Psoas muscle (tissue), 7 donors: ENCODE measurements at regions not wholly inside any gene's neighbourhood (a gene's known extent, or its start where the extent isn't known, plus 50 kb on each side); places are given as distances from the start of the nearest gene placed in this dataset.
"Not testable (repeated sequence)": the region's sequence is repeated elsewhere in the genome, so short reads cannot be mapped to it uniquely, and the experiment has no call there.

Experiments
- ATAC-seq, 4 donors: fragments of 200-7000 bp; cut with Tn5 transposase; one replicate each; pipeline ENCODE4 v1.9.1; 2020; ENCODE audit warnings: moderate library complexity in 3 of 4, mild to moderate bottlenecking in 2 of 4
- DNase-seq, 2 donors: peaks; one replicate each; pipeline ENCODE4 v3.0.0-alpha.2; 2020
- H3K27ac ChIP-seq: fragments of 200-600 bp; one replicate; pipeline ENCODE4 v1.8.0; 2022
- H3K27me3 ChIP-seq, 3 donors: fragments of 200-600 bp in 1 of 3; one replicate each; pipeline versions ENCODE4 v1.6.1 to v1.8.0; 2013 to 2022; ENCODE audit warnings: low read length in 2 of 3, mild to moderate bottlenecking in 2 of 3, moderate library complexity in 1 of 3; ENCODE audit not compliant: insufficient read depth in 3 of 3
- H3K36me3 ChIP-seq, 2 donors: fragments of 200-600 bp in 1 of 2; one replicate each; pipeline versions ENCODE4 v1.6.1 to v1.8.0; 2013 to 2022; ENCODE audit warnings: low read depth in 1 of 2, mild to moderate bottlenecking in 1 of 2, moderate library complexity in 1 of 2; ENCODE audit not compliant: insufficient read depth in 1 of 2
- H3K4me1 ChIP-seq: fragments of 200-600 bp; one replicate; pipeline ENCODE4 v1.8.0; 2022
- H3K4me3 ChIP-seq: fragments of 200-600 bp; one replicate; pipeline ENCODE4 v1.8.0; 2022; ENCODE audit warnings: mild to moderate bottlenecking
- H3K9me3 ChIP-seq: fragments of 200-600 bp; one replicate; pipeline ENCODE4 v1.8.0; 2022
- CTCF ChIP-seq: fragments of 200-600 bp; IDR thresholded peaks from one replicate; pipeline ENCODE4 v1.8.0; 2022; ENCODE audit warnings: antibody characterized with exemption
- WGBS, 3 donors: extraction: QIAGEN DNeasy Blood & Tissue Kit; methylation state at CpG; one replicate each; pipeline versions ENCODE4 v1.1.6 to v1.1.7; 2013; 5-methylcytosine and 5-hydroxymethylcytosine counted together
- intact Hi-C, 2 donors: fragments of 100-400 bp; cut with DNase I; formaldehyde crosslinking; loops; one replicate each; pipeline versions ENCODE4 v1.11.0 to v1.14.2; 2022
- donor health status: healthy with polysubstance abuse.
- donor health status: DM: no; HTN: no; CAD: no; lungs with moderate emphysema.
- donor health status: Bipolar disorder and iron deficiency.
- donor health status: healthy.
- donor health status: DM: yes; HTN: yes; CAD: no.
- donor health status: DM: no; HTN: no; CAD: no.
- donor health status: DM: yes; HTN: yes; CAD: no.

DNA sequence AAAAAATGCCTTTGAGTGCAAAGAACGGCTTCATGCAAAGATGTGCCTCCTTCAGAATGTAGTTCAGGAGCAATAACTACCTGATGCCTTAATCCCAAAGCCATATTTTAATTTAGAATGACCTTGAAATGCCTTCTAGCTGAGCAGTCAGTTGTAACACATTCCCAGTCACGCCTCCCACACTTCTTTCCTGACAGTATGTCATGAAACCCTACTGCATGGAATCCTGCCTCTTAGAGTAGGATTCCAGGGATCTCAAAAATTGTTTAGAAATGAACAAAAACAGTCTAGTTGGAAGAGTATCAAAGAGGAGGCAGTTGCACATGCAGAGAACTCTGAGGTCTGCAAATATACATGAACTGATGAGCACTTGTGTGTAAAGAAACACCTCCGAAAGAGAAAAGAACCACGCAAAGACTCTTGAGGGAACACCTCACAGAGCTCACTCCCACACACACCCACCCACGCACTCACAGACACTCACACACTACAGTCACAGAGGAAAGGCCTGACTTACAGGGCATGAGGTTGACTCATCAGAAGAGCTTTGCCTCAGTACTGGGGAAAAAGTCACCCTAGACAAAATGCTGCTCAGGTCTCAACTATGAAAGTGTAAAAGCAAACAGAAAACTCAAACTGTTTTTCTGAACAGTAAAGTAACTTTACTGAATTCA, 77.4 kb downstream of the GGTLC2 start:
- DNase-seq (no peak), ATAC-seq (no peak)
- Histone ChIP-seq H3K27me3 (peaks cover 0 to 8% (median 0%) of the 10 kb centered on the region in 3 donors), H3K4me3 (no peak overlapping the region), H3K27ac (no peak overlapping the region), H3K36me3 (no peaks in the 10 kb centered on the region), H3K4me1 (no peaks in the 10 kb centered on the region), H3K9me3 (no peaks in the 10 kb centered on the region)
- intact Hi-C loops: no loop called here
- no peak for TF ChIP-seq CTCF
- WGBS, 3 donors: 78 to 83% (median 81%) methylated on average over 5 of the region's 5 CpGs

GRCh38 chr22:22728382-22728781, 84.0 kb downstream of the GGTLC2 start:
- Histone ChIP-seq H3K27ac (no peak overlapping the region), H3K4me1 (no peaks in the 10 kb centered on the region), H3K27me3 (peaks cover 0 to 7% (median 0%) of the 10 kb centered on the region in 3 donors), H3K36me3 (no peaks in the 10 kb centered on the region), H3K9me3 (no peaks in the 10 kb centered on the region), H3K4me3 (no peak overlapping the region)
- WGBS, 3 donors: 82 to 89% (median 86%) methylated on average over 5 of the region's 5 CpGs
- DNase-seq (no peak), ATAC-seq (no peak)
- no peak for TF ChIP-seq CTCF
- intact Hi-C loops: no loop called here

DNA sequence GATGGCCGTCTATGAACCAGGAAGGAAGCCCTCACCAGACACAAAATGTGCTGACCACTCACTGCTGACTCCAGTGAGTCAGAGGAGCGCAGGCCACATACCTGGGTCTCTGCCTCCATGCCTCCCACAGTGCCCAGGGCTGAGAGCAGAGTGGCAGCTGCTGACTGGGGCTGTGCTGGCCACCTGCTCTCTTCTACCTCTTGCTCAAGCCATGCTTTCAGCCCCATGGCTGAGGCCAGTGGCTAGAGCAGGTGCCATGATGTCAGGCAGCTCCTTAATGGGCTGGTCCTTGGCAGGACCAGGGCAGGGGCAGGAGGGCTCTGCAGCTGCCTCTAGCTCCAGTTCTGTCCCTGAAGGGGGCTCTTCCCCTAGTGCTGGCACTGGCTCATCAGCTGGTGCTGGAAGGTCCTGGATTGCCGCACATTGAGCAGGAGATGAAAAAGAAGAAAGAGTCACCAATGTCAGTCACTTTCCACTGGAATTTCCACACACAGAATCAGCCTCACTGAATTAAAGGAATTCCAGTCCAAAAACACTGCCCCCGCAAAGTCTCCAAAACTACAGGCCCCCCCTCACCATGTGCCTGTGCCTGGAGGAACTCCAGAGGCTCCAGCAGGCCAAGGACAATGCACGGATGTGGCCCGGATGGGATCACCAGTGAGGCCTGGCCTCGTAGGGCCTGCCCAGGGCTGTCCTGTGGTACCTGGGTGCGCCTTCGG, 86.4 kb downstream of the GGTLC2 start:
- H3K4me3 ChIP-seq: no peak overlapping the region
- 64 to 72% (median 69%) methylated on average over 9 of the region's 9 CpGs for WGBS, 3 donors
- no peak for ATAC-seq
- H3K27me3 ChIP-seq: peaks cover 0 to 7% (median 0%) of the 10 kb centered on the region in 3 donors
- no peaks in the 10 kb centered on the region for H3K4me1 ChIP-seq
- TF ChIP-seq CTCF: no peak
- H3K9me3 ChIP-seq: no peaks in the 10 kb centered on the region
- intact Hi-C loops: no loop called here
- H3K36me3 ChIP-seq: no peaks in the 10 kb centered on the region
- H3K27ac ChIP-seq: no peak overlapping the region
- no peak for DNase-seq

GRCh38 chr22:22731374-22731676, 86.9 kb downstream of the GGTLC2 start:
- H3K4me1 ChIP-seq: no peaks in the 10 kb centered on the region
- intact Hi-C loops: no loop called here
- DNase-seq: no peak

DNA sequence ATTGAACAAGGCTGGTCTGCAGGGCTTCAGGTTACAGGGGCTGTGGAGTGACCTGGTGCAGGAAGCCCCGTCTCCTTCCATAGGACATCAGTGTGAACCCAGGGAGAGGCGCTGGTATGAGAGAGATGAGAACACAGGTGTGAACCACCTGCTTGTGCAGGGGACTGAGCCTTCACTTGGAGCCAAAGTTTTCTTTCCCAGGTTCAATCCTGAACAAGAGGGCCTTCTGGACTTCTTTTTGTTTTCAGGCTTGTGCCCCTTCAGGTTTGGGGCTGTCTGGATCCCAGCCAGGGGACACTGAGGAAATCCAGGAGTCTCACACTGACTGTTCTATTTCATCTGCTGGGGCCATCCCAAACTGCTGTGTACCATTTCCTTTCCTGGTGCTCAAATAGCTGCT, 88.6 kb downstream of the GGTLC2 start:
- H3K4me3 ChIP-seq: not testable (repeated sequence)

More at GRCh38 chr22:22731374-22731676, 86.9 kb downstream of the GGTLC2 start:
- H3K27me3 ChIP-seq: peaks cover 0 to 7% (median 0%) of the 10 kb centered on the region in 3 donors
- H3K9me3 ChIP-seq: no peaks in the 10 kb centered on the region
- ATAC-seq: no peak
- H3K27ac ChIP-seq: no peak overlapping the region
- H3K36me3 ChIP-seq: no peaks in the 10 kb centered on the region
- 92 to 99% (median 93%) methylated on average over 4 of the region's 4 CpGs for WGBS, 3 donors
- H3K4me3 ChIP-seq: no peak overlapping the region
- TF ChIP-seq CTCF: no peak

More for the DNA sequence above, 88.6 kb downstream of the GGTLC2 start:
- H3K27me3 ChIP-seq, ATAC-seq, H3K27ac ChIP-seq, DNase-seq, intact Hi-C loops, H3K9me3 ChIP-seq, H3K4me1 ChIP-seq, H3K36me3 ChIP-seq: not testable (repeated sequence)
- 68 to 78% (median 70%) methylated on average over 2 of the region's 2 CpGs for WGBS, 3 donors
